ENCODE measurements at regions not wholly inside any gene's neighbourhood (a gene's known extent, or its start where the extent isn't known, plus 50 kb on each side); places are given as distances from the start of the nearest gene placed in this dataset.

DNA sequence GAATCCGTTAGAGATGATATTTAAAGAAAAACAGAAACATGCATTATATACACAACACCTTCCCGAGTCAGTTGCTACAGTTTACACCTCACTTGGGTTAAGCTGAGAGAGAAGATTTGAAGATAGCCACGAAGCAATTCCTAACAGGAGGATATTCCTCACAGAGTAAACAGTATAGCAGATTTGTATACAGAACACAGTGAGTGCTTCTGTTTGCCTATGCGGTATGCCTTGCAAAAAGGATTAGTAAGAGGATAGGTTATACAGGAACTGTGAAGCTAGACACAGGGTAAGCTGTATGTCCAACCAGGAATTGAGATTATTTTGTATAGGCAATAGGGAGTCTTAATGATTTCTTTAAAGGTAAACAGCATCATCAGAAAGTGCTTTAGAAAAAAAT, 471.8 kb downstream of the LIG4 start:
- H3K9ac ChIP-seq (ENCODE audit: low read length): no peak overlapping the region
- no peak overlapping the region for H3K4me3 ChIP-seq (replicated peaks in 1 of 2; ENCODE audit: low read depth in 1 of 2, low read length in 2 of 2)
- ChIA-PET RAD21 (ENCODE audit: low non-redundant PET in 1 of 2, low total read pairs in 2 of 2, uncharacterized antibody in 2 of 2, unreplicated experiment in 2 of 2) (no interaction called here), CTCF (no interaction called here), POLR2A (no interaction called here)
- H3K27me3 ChIP-seq (ENCODE audit: insufficient read depth, low read length): no peaks in the 10 kb centered on the region
- no peaks in the 10 kb centered on the region for H4K20me1 ChIP-seq (ENCODE audit: insufficient read depth)
- BruUV-seq (replicated peaks): no TSS peak
- H2AFZ ChIP-seq (ENCODE audit: low read depth, low read length, poor library complexity, severe bottlenecking): no peak overlapping the region
- H3K9me2 ChIP-seq (ENCODE audit: insufficient read depth): no peaks in the 10 kb centered on the region
- no peaks in the 10 kb centered on the region for H3K36me3 ChIP-seq (ENCODE audit: control insufficient read depth in 1 of 2, insufficient read depth in 2 of 2, low read length in 2 of 2)
- intact Hi-C loops (cut with micrococcal nuclease): no loop called here
- H3K27ac ChIP-seq (ENCODE audit: low read depth, low read length): no peak overlapping the region
- H3K4me1 ChIP-seq (ENCODE audit: control insufficient read depth in 1 of 2, insufficient read depth in 2 of 2, low read length in 2 of 2): no peaks in the 10 kb centered on the region
- H3K79me2 ChIP-seq (ENCODE audit: insufficient read depth, low read length): no peaks in the 10 kb centered on the region
- ATAC-seq (no peak), DNase-seq (ENCODE audit: low read depth, low spot score) (no peak)
- TF ChIP-seq TCF7L2 (IDR thresholded peaks at IDR 0.05; ENCODE audit: borderline replicate concordance, extremely low read depth, insufficient read depth, insufficient read length) (no peak), SRF (IDR thresholded peaks at IDR 0.05; ENCODE audit: low read depth) (no peak), EZH2 (IDR thresholded peaks at IDR 0.05) (no peak), JUND (IDR thresholded peaks at IDR 0.05) (no peak)
- TF ChIP-seq, protein P1, sequence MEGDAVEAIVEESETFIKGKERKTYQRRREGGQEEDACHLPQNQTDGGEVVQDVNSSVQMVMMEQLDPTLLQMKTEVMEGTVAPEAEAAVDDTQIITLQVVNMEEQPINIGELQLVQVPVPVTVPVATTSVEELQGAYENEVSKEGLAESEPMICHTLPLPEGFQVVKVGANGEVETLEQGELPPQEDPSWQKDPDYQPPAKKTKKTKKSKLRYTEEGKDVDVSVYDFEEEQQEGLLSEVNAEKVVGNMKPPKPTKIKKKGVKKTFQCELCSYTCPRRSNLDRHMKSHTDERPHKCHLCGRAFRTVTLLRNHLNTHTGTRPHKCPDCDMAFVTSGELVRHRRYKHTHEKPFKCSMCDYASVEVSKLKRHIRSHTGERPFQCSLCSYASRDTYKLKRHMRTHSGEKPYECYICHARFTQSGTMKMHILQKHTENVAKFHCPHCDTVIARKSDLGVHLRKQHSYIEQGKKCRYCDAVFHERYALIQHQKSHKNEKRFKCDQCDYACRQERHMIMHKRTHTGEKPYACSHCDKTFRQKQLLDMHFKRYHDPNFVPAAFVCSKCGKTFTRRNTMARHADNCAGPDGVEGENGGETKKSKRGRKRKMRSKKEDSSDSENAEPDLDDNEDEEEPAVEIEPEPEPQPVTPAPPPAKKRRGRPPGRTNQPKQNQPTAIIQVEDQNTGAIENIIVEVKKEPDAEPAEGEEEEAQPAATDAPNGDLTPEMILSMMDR (IDR thresholded peaks at IDR 0.05 in 2 of 3, conservative IDR thresholded peaks at IDR 0.05 in 1 of 3; ENCODE audit: borderline replicate concordance in 1 of 3, insufficient read depth in 1 of 3, low read depth in 2 of 3, low read length in 2 of 3): no peak
- TF ChIP-seq, protein P2, sequence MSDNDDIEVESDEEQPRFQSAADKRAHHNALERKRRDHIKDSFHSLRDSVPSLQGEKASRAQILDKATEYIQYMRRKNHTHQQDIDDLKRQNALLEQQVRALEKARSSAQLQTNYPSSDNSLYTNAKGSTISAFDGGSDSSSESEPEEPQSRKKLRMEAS (IDR thresholded peaks at IDR 0.05): no peak
- TF ChIP-seq, protein P3, sequence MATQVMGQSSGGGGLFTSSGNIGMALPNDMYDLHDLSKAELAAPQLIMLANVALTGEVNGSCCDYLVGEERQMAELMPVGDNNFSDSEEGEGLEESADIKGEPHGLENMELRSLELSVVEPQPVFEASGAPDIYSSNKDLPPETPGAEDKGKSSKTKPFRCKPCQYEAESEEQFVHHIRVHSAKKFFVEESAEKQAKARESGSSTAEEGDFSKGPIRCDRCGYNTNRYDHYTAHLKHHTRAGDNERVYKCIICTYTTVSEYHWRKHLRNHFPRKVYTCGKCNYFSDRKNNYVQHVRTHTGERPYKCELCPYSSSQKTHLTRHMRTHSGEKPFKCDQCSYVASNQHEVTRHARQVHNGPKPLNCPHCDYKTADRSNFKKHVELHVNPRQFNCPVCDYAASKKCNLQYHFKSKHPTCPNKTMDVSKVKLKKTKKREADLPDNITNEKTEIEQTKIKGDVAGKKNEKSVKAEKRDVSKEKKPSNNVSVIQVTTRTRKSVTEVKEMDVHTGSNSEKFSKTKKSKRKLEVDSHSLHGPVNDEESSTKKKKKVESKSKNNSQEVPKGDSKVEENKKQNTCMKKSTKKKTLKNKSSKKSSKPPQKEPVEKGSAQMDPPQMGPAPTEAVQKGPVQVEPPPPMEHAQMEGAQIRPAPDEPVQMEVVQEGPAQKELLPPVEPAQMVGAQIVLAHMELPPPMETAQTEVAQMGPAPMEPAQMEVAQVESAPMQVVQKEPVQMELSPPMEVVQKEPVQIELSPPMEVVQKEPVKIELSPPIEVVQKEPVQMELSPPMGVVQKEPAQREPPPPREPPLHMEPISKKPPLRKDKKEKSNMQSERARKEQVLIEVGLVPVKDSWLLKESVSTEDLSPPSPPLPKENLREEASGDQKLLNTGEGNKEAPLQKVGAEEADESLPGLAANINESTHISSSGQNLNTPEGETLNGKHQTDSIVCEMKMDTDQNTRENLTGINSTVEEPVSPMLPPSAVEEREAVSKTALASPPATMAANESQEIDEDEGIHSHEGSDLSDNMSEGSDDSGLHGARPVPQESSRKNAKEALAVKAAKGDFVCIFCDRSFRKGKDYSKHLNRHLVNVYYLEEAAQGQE (IDR thresholded peaks at IDR 0.05; ENCODE audit: low read depth): no peak
- H3K9me3 ChIP-seq (ENCODE audit: control insufficient read depth in 1 of 2, insufficient read depth in 1 of 2, low read depth in 1 of 2, low read length in 2 of 2): peaks cover 0 to 8% of the 10 kb centered on the region in 2 experiments; a peak in 2 of 4 replicates
- H3K4me2 ChIP-seq (ENCODE audit: low read length): no peak overlapping the region
